ENCODE measurements at regions not wholly inside any gene's neighbourhood (a gene's known extent, or its start where the extent isn't known, plus 50 kb on each side); places are given as distances from the start of the nearest gene placed in this dataset.

DNA sequence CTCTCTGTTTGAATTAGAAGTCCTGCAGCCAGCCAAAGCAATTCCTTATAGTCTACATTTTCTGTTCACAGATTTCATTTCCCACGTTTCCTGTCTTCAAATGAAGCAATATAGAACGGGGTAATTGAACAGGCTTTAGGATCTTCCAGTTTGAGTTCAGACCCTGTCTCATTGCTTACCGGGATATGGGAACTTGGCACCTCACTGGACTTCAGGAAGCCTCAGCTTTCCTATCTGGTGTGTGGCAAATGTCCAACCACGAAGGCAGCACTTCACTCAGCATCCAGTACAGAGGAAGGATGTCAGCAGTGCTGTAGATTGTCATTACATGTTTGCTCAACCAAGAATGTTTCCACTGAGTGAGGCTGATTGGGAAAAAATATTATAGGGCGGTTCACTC lies 271.1 kb upstream of the ZFP42 start:
- ChIA-PET CTCF (ENCODE audit: partially characterized antibody) (interaction anchor here (0.6 kb wide), 1 partner anchor 204 kb away, joined by 3 read pairs; no protein-coding TSS in a partner anchor), POLR2A (ENCODE audit: partially characterized antibody) (no interaction called here)
- no peak for FAIRE-seq
- Histone ChIP-seq H3K56ac (replicated peaks; ENCODE audit: insufficient read length, low read depth, low read length) (no peak overlapping the region), H3K23me2 (ENCODE audit: low read depth, low read length) (no peaks in the 10 kb centered on the region), H3K18ac (ENCODE audit: extremely low read depth, low read length) (no peak overlapping the region), H3K27me3 (replicated peaks in 1 of 4; ENCODE audit: control insufficient read depth in 3 of 4, extremely low read depth in 1 of 4, insufficient read depth in 3 of 4, low read length in 3 of 4) (no peaks in the 10 kb centered on the region), H3K4me3 (ENCODE audit: extremely low read depth in 1 of 4, insufficient read depth in 2 of 4, low read depth in 3 of 4, low read length in 4 of 4) (no peak overlapping the region), H2AFZ (ENCODE audit: low read length) (no peak overlapping the region), H3K27ac (ENCODE audit: low read depth, low read length) (no peak overlapping the region), H4K5ac (ENCODE audit: insufficient read length, low read depth, low read length) (no peak overlapping the region), H3K4me1 (replicated peaks in 1 of 4; ENCODE audit: control insufficient read depth in 3 of 4, insufficient read depth in 4 of 4, low read length in 3 of 4) (no peaks in the 10 kb centered on the region), H2BK20ac (ENCODE audit: low read length) (no peak overlapping the region), H3K9me3 (ENCODE audit: insufficient read depth in 2 of 2, low read depth in 1 of 2, low read length in 1 of 2) (no peaks in the 10 kb centered on the region), H3K4me2 (ENCODE audit: insufficient read depth in 1 of 2, low read depth in 2 of 2, low read length in 2 of 2) (no peak overlapping the region), H3K79me2 (ENCODE audit: control insufficient read depth in 1 of 2, insufficient read depth in 2 of 2, low read length in 2 of 2) (no peaks in the 10 kb centered on the region), H3K79me1 (ENCODE audit: low read depth, low read length) (no peaks in the 10 kb centered on the region), H4K20me1 (replicated peaks in 1 of 2; ENCODE audit: control insufficient read depth in 1 of 2, insufficient read depth in 2 of 2, low read length in 2 of 2) (no peaks in the 10 kb centered on the region), H2AK5ac (ENCODE audit: low read depth, low read length) (no peak overlapping the region), H4K91ac (replicated peaks; ENCODE audit: insufficient read length, low read length) (no peak overlapping the region), H2BK12ac (ENCODE audit: low read depth, low read length) (no peak overlapping the region), H4K8ac (ENCODE audit: extremely low read depth, insufficient read depth, low read length) (no peak overlapping the region), H3K9ac (replicated peaks in 1 of 4; ENCODE audit: extremely low read depth in 1 of 4, low read depth in 3 of 4, low read length in 3 of 4) (no peak overlapping the region), H2BK5ac (ENCODE audit: low read depth, low read length) (no peak overlapping the region), H3K14ac (ENCODE audit: insufficient read length) (no peak overlapping the region), H3K36me3 (ENCODE audit: control insufficient read depth in 2 of 4, insufficient read depth in 4 of 4, low read length in 3 of 4) (no peaks in the 10 kb centered on the region), H3K23ac (ENCODE audit: insufficient read length) (no peak overlapping the region), H3K4ac (replicated peaks; ENCODE audit: insufficient read length, low read depth, low read length) (no peak overlapping the region), H2BK15ac (ENCODE audit: low read length) (no peak overlapping the region), H2BK120ac (replicated peaks; ENCODE audit: low read depth, low read length) (no peak overlapping the region)
- TF ChIP-seq RAD21 (IDR thresholded peaks at IDR 0.05 in 1 of 2, conservative IDR thresholded peaks at IDR 0.05 in 1 of 2; ENCODE audit: low read depth in 2 of 2, low read length in 2 of 2): no peak
- TF ChIP-seq, protein P1, sequence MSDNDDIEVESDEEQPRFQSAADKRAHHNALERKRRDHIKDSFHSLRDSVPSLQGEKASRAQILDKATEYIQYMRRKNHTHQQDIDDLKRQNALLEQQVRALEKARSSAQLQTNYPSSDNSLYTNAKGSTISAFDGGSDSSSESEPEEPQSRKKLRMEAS (IDR thresholded peaks at IDR 0.05): no peak
- WGBS, 2 experiments (ENCODE audit: extremely low coverage in 1 of 2, insufficient coverage in 1 of 2, insufficient read length in 1 of 2, insufficient replicate concordance in 2 of 2, low coverage in 1 of 2, low lambda C conversion rate in 2 of 2, missing lambda C conversion rate in 1 of 2): 88% methylated on average over 5 of the region's 5 CpGs; no CpG with 5 or more reads in 1 of the 2 experiments
- no peak for DNase-seq (ENCODE audit: low read depth in 1 of 2, low spot score in 2 of 2)

All from H1 (cell line).